Mucosa of gallbladder (tissue), 1 donor: ENCODE measurements at regions not wholly inside any gene's neighbourhood (a gene's known extent, or its start where the extent isn't known, plus 50 kb on each side); places are given as distances from the start of the nearest gene placed in this dataset.
"Not testable (repeated sequence)": the region's sequence is repeated elsewhere in the genome, so short reads cannot be mapped to it uniquely, and the experiment has no call there.

Experiments
- DNase-seq: peaks from one replicate; pipeline ENCODE4 v3.0.0-alpha.2; 2020; ENCODE audit warnings: low spot score
- donor health status: DM: no; HTN: no; CAD: no.

GRCh38 chr10:129194181-129194870, 272.7 kb upstream of the MGMT start:
- no peak for DNase-seq

- DNase-seq = no peak
Observed at GRCh38 chr10:129199826-129200225, 267.2 kb upstream of the MGMT start.

GRCh38 chr10:129203819-129204218, 263.2 kb upstream of the MGMT start:
- no peak for DNase-seq

GRCh38 chr10:129207297-129207696, 259.7 kb upstream of the MGMT start:
- no peak for DNase-seq

GRCh38 chr10:129210876-129211275, 256.2 kb upstream of the MGMT start:
- DNase-seq = no peak

- DNase-seq = no peak
Observed at GRCh38 chr10:129213256-129213655, 253.8 kb upstream of the MGMT start.

GRCh38 chr10:129213996-129214395, 253.0 kb upstream of the MGMT start:
- not testable (repeated sequence) for DNase-seq

GRCh38 chr10:129219364-129219763, 247.7 kb upstream of the MGMT start:
- no peak for DNase-seq

GRCh38 chr10:129222436-129222835, 244.6 kb upstream of the MGMT start:
- no peak for DNase-seq

- DNase-seq = no peak
Observed at GRCh38 chr10:129223363-129223762, 243.7 kb upstream of the MGMT start.

GRCh38 chr10:129224065-129224464, 243.0 kb upstream of the MGMT start:
- no peak for DNase-seq

- DNase-seq = no peak
Observed at GRCh38 chr10:129231821-129232220, 235.2 kb upstream of the MGMT start.

GRCh38 chr10:129233351-129234148, 233.5 kb upstream of the MGMT start:
- no peak for DNase-seq

- no peak for DNase-seq
Observed at GRCh38 chr10:129236274-129236691, 230.8 kb upstream of the MGMT start.

- no peak for DNase-seq
Observed at GRCh38 chr10:129241461-129241860, 225.6 kb upstream of the MGMT start.

- no peak for DNase-seq
Observed at GRCh38 chr10:129244298-129244697, 222.7 kb upstream of the MGMT start.

- DNase-seq = no peak
Observed at GRCh38 chr10:129244757-129245156, 222.3 kb upstream of the MGMT start.

GRCh38 chr10:129253161-129253864, 213.7 kb upstream of the MGMT start:
- DNase-seq = no peak

GRCh38 chr10:129253865-129254179, 213.2 kb upstream of the MGMT start:
- no peak for DNase-seq

GRCh38 chr10:129258283-129258923, 208.6 kb upstream of the MGMT start:
- no peak for DNase-seq

GRCh38 chr10:129259128-129259815, 207.8 kb upstream of the MGMT start:
- no peak for DNase-seq

GRCh38 chr10:129272176-129272575, 194.9 kb upstream of the MGMT start:
- DNase-seq = no peak
